GM12878 (cell line): ENCODE measurements at regions not wholly inside any gene's neighbourhood (a gene's known extent, or its start where the extent isn't known, plus 50 kb on each side); places are given as distances from the start of the nearest gene placed in this dataset.

ENCODE experiments used
- CEBPB ChIP-seq, 2 experiments: fragments of 150-350 bp in 1 of 2; IDR thresholded peaks; 2 replicates each; pipeline ENCODE4 v1.6.1; 2012 to 2014; ENCODE audit warnings: low read depth in 2 of 2, low read length in 2 of 2, borderline replicate concordance in 1 of 2, inconsistent platforms in 1 of 2
- EP300 ChIP-seq, 2 experiments: fragments of 150-350 bp in 1 of 2; IDR thresholded peaks; 2 replicates each; pipeline ENCODE4 v1.6.1; 2011 to 2012; ENCODE audit warnings: low read depth in 2 of 2, low read length in 2 of 2, borderline replicate concordance in 1 of 2, improper control_type of control experiment in 1 of 2, inconsistent platforms in 1 of 2; ENCODE audit not compliant: control insufficient read depth in 1 of 2
- ESRRA ChIP-seq: IDR thresholded peaks from 2 replicates; pipeline ENCODE4 v1.6.1; 2012; ENCODE audit warnings: mild to moderate bottlenecking, low read length, improper control_type of control experiment
- GATAD2B ChIP-seq: fragments of 450-650 bp; conservative IDR thresholded peaks from 2 replicates; pipeline ENCODE4 v1.6.1; 2017; ENCODE audit warnings: low read depth, mild to moderate bottlenecking, moderate library complexity
- MEF2A ChIP-seq: IDR thresholded peaks from 2 replicates; pipeline ENCODE4 v1.6.1; 2011; ENCODE audit warnings: low read depth, mild to moderate bottlenecking, low read length, moderate library complexity; ENCODE audit not compliant: insufficient read depth
- MYC ChIP-seq: IDR thresholded peaks from 2 replicates; pipeline ENCODE4 v1.6.1; 2011; ENCODE audit warnings: mild to moderate bottlenecking, low read length, moderate library complexity, inconsistent platforms; ENCODE audit not compliant: insufficient read depth, insufficient replicate concordance, insufficient read length, severe bottlenecking
- RAD21 ChIP-seq: IDR thresholded peaks from 2 replicates; pipeline ENCODE4 v1.6.1; 2011; ENCODE audit warnings: mild to moderate bottlenecking, low read depth, low read length, moderate library complexity; ENCODE audit not compliant: insufficient read depth
- TBL1XR1 ChIP-seq: IDR thresholded peaks from 2 replicates; pipeline ENCODE4 v1.6.1; 2012; ENCODE audit warnings: low read depth, low read length, improper control_type of control experiment
- YY1 ChIP-seq: IDR thresholded peaks from 2 replicates; pipeline ENCODE4 v1.6.1; 2011; ENCODE audit warnings: low read depth, mild to moderate bottlenecking, low read length
- ZNF687 ChIP-seq: fragments of 450-650 bp; IDR thresholded peaks from 2 replicates; pipeline ENCODE4 v1.6.1; 2017; ENCODE audit warnings: mild to moderate bottlenecking, moderate library complexity

- no peak for TF ChIP-seq MEF2A
- TF ChIP-seq TBL1XR1, result no peak
- no peak for TF ChIP-seq CEBPB (IDR thresholded peaks at IDR 0.05; ENCODE audit: borderline replicate concordance in 1 of 2, low read depth in 2 of 2, low read length in 2 of 2)
- TF ChIP-seq ESRRA, result no peak
- no peak for TF ChIP-seq GATAD2B
- no peak for TF ChIP-seq EP300 (IDR thresholded peaks at IDR 0.05; ENCODE audit: borderline replicate concordance in 1 of 2, control insufficient read depth in 1 of 2, low read depth in 2 of 2, low read length in 2 of 2)
- no peak for TF ChIP-seq MYC
- TF ChIP-seq RAD21, result no peak
- no peak for TF ChIP-seq ZNF687
- no peak for TF ChIP-seq YY1
- TF ChIP-seq, all 136 proteins: peak for 0
These were observed 140.0 kb downstream of the ASCL1 start (continued) for GRCh38 chr12:103097496-103097895.
